HUES64 (cell line): ENCODE measurements at regions not wholly inside any gene's neighbourhood (a gene's known extent, or its start where the extent isn't known, plus 50 kb on each side); places are given as distances from the start of the nearest gene placed in this dataset.
"Not testable (repeated sequence)": the region's sequence is repeated elsewhere in the genome, so short reads cannot be mapped to it uniquely, and the experiment has no call there.

Experiments
- H3K27ac ChIP-seq: 2 replicates; pipeline ENCODE4 v1.7.0; 2013; ENCODE audit warnings: low read depth, low read length, inconsistent platforms
- H3K27me3 ChIP-seq: 2 replicates; pipeline ENCODE4 v1.6.1; 2013; ENCODE audit warnings: mild to moderate bottlenecking, low read length; ENCODE audit not compliant: insufficient read depth
- H3K36me3 ChIP-seq: 2 replicates; pipeline ENCODE4 v1.6.1; 2013; ENCODE audit warnings: mild to moderate bottlenecking, low read length; ENCODE audit not compliant: insufficient read depth
- H3K4me1 ChIP-seq: 2 replicates; pipeline ENCODE4 v1.6.1; 2013; ENCODE audit warnings: mild to moderate bottlenecking, low read length, moderate library complexity; ENCODE audit not compliant: insufficient read depth
- H3K4me3 ChIP-seq: 2 replicates; pipeline ENCODE4 v1.5.1; 2013; ENCODE audit warnings: mild to moderate bottlenecking, low read length, moderate library complexity
- H3K9ac ChIP-seq: 2 replicates; pipeline ENCODE4 v1.6.1; 2013; ENCODE audit warnings: mild to moderate bottlenecking, low read depth, low read length
- H3K9me3 ChIP-seq: 2 replicates; pipeline ENCODE4 v1.6.1; 2013; ENCODE audit warnings: low read depth, low read length; ENCODE audit not compliant: insufficient read depth
- WGBS: fragments of 150-250, 120-280 bp; methylation state at CpG from one replicate; pipeline ENCODE4 v1.1.7; 2013; ENCODE audit warnings: missing lambda C conversion rate; 5-methylcytosine and 5-hydroxymethylcytosine counted together

DNA sequence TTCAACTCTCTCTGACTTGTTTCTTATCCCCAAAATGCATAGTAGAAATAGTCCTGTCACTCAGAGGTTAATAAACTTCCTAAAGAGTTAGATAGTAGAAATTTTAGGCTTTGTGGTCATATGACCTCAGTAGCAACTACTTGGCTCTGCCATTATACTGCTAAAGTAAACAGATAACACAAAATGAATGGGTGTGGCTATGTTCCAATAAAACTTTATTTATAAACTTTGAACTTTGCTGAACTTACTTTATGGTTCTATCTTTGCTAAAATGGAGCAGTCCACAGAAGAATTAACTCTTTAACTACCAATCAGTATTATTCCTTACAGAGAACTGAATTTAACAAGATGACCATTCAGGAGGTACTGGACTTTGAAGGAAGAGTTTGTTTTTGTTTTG, 393.6 kb upstream of the CDIN1 start:
- Histone ChIP-seq H3K36me3 (no peaks in the 10 kb centered on the region), H3K27ac (no peak overlapping the region), H3K4me1 (no peaks in the 10 kb centered on the region), H3K27me3 (no peaks in the 10 kb centered on the region), H3K9ac (no peak overlapping the region), H3K9me3 (no peaks in the 10 kb centered on the region), H3K4me3 (no peak overlapping the region)

DNA sequence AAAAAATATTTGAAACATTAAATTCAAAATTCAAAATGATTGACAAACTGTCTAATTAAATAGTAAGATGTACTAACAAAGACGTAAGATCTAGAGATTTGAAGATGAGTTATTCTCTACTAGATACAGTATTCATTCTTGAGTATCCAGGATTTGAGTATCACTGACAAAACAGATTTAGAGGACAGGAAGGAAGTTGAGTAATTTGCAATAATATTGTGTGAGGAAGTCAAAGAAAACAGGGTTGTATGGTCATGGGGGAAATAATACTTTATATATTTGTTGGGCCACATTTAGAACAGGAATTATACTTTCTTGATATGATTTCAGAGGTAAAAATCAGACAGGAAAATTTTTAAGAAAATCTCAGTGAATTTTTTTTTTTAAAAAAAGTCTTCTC, 393.1 kb upstream of the CDIN1 start:
- no peaks in the 10 kb centered on the region for H3K27me3 ChIP-seq
- no peak overlapping the region for H3K9ac ChIP-seq
- H3K36me3 ChIP-seq, result no peaks in the 10 kb centered on the region
- H3K4me1 ChIP-seq, result no peaks in the 10 kb centered on the region
- H3K9me3 ChIP-seq, result no peaks in the 10 kb centered on the region
- no peak overlapping the region for H3K27ac ChIP-seq
- WGBS, result no CpG with 5 or more reads among the region's 1 CpG
- no peak overlapping the region for H3K4me3 ChIP-seq

- H3K27me3 ChIP-seq, result no peaks in the 10 kb centered on the region
- H3K9me3 ChIP-seq, result no peaks in the 10 kb centered on the region; the same call in 1 of the 2 replicates
- no peaks in the 10 kb centered on the region for H3K36me3 ChIP-seq
- H3K9ac ChIP-seq, result no peak overlapping the region
- H3K27ac ChIP-seq, result no peak overlapping the region
- no peak overlapping the region for H3K4me3 ChIP-seq
- no peaks in the 10 kb centered on the region for H3K4me1 ChIP-seq
Measured at GRCh38 chr15:36191459-36191858, 388.0 kb upstream of the CDIN1 start.

DNA sequence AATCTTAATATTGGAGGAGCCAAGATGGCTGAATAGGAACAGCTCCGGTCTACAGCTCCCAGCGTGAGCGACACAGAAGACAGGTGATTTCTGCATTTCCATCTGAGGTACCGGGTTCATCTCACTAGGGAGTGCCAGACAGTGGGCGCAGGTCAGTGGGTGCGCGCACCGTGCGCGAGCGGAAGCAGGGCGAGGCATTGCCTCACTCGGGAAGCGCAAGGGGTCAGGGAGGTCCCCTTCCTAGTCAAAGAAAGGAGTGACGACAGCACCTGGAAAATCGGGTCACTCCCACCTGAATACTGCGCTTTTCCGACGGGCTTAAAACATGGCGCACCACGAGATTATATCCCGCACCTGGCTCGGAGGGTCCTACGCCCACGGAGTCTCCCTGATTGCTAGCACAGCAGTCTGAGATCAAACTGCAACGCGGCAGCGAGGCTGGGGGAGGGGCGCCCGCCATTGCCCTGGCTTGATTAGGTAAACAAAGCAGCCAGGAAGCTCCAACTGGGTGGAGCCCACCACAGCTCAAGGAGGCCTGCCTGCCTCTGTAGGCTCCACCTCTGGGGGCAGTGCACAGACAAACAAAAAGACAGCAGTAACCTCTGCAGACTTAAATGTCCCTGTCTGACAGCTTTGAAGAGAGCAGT, 383.9 kb upstream of the CDIN1 start:
- H3K4me1 ChIP-seq, H3K9ac ChIP-seq, H3K27ac ChIP-seq, H3K9me3 ChIP-seq, H3K4me3 ChIP-seq, H3K36me3 ChIP-seq, H3K27me3 ChIP-seq: not testable (repeated sequence)
- WGBS, result 86% methylated on average over 29 of the region's 30 CpGs

DNA sequence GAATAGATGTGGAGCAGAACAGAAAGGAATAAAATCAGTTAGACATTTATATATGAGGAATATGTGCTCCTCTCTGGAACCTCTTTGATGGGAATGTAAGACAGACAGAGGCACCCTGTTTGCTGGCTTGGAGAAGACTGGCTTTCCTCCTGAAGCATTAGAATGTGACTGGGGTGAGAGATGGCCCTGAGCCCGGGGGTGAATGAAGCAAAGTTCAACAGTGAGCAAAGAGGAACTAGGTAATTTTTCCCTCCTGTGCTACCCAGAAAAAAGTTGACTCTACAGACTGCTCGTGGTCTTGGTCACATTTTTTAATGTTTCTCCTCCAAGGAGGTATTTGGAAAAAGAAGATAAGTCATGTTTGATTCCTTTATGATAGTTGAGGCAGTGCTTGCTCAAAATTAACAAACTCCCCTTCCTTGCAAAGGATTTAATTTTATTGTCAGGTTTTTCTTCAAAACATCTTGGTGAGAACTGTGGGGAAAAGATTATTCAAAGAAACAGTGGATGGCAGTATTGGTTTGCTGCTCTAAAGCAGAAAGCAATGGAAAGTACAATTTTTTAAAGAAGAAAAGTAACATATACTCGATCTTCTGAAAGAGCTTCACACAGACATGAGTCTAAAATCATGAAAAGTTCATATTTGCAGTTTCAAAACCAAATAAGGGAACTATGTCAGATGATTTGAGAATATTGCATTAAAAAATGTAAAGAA, 370.4 kb upstream of the CDIN1 start:
- WGBS, result 90% methylated on average over 3 of the region's 3 CpGs
- no peak overlapping the region for H3K4me3 ChIP-seq

DNA sequence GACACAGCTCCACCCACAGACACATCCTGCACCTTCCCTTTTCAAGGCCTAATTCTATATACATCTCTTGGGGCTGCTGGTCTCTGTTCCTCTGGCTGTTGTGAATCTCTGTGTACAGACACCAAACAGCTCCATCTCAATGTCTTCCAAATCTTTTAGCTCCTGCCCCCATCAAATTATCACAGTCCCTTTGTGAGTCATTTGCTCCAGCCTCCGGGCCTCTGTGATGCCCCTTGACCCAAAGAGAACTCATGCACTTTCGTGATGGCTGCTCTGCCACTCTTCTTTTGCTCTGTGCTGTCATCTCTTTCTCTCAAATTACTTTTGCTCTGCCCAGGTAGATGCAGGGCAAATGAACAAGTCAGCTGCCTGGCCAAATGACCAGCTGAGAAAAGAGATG, 369.0 kb upstream of the CDIN1 start:
- Histone ChIP-seq H3K36me3 (no peaks in the 10 kb centered on the region), H3K9ac (no peak overlapping the region), H3K4me3 (no peak overlapping the region), H3K27me3 (no peaks in the 10 kb centered on the region), H3K27ac (no peak overlapping the region), H3K4me1 (no peaks in the 10 kb centered on the region; the same call in 1 of the 2 replicates), H3K9me3 (no peaks in the 10 kb centered on the region)
- 89% methylated on average over 2 of the region's 2 CpGs for WGBS

More for the DNA sequence above, 370.4 kb upstream of the CDIN1 start:
- Histone ChIP-seq H3K4me1 (no peaks in the 10 kb centered on the region), H3K27me3 (no peaks in the 10 kb centered on the region), H3K9me3 (no peaks in the 10 kb centered on the region), H3K36me3 (no peaks in the 10 kb centered on the region), H3K9ac (no peak overlapping the region), H3K27ac (no peak overlapping the region)

GRCh38 chr15:36218322-36218721, 361.1 kb upstream of the CDIN1 start:
- no peaks in the 10 kb centered on the region for H3K36me3 ChIP-seq
- WGBS, result 100% methylated on average over 3 of the region's 3 CpGs

DNA sequence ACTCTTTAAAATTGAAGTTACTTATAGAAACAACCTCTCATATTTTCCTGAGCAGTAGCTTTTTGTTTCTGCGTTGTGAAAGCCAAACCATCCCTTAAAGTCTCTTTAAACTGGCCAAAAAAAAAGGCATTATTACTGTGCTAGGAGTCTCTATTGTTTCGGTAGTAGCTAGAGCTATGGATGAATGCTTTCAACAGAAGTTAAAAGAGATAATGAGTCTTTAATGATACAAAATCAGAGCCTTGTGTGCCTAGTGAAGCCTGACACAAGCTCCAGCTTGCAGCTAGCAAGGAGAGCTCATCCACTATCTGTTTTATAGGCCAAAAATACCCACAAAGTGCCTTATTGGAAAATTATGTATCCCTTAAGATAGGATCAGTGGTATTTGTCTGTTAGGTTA, 360.4 kb upstream of the CDIN1 start:
- Histone ChIP-seq H3K9me3 (peaks cover 18% of the 10 kb centered on the region), H3K4me3 (no peak overlapping the region), H3K4me1 (peaks cover 3% of the 10 kb centered on the region; the same call in 1 of the 2 replicates), H3K9ac (no peak overlapping the region), H3K36me3 (no peaks in the 10 kb centered on the region), H3K27me3 (no peaks in the 10 kb centered on the region), H3K27ac (no peak overlapping the region)
- WGBS, result 88% methylated on average over 2 of the region's 2 CpGs

More at GRCh38 chr15:36218322-36218721, 361.1 kb upstream of the CDIN1 start:
- Histone ChIP-seq H3K27me3 (no peaks in the 10 kb centered on the region), H3K4me3 (no peak overlapping the region), H3K4me1 (peaks cover 3% of the 10 kb centered on the region; the same call in 1 of the 2 replicates), H3K27ac (no peak overlapping the region), H3K9me3 (peaks cover 18% of the 10 kb centered on the region), H3K9ac (no peak overlapping the region)

DNA sequence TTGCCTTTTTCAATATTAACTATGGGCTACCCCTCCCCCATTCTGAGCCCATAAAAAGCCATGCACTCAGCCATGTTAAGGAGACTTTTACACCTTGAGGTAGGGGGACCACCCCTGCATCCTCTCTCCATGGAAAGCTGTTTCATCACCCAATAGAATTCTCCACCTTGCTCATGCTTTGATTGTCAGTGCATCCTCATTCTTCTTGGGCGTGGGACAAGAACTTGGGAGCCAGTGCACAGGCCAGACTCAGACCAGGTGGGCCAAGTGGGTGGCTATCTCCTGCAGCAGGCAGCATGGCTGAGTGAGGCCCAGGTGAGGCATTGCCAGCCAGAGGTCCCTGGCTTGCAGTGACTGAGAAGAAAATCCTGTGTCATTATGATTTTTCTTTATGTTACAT, 357.4 kb upstream of the CDIN1 start:
- no peak overlapping the region for H3K27ac ChIP-seq
- H3K27me3 ChIP-seq, result no peaks in the 10 kb centered on the region
- H3K4me1 ChIP-seq, result no peaks in the 10 kb centered on the region
- 96% methylated on average over 1 of the region's 1 CpG for WGBS
- H3K36me3 ChIP-seq, result no peaks in the 10 kb centered on the region
- peaks cover 18% of the 10 kb centered on the region for H3K9me3 ChIP-seq
- no peak overlapping the region for H3K9ac ChIP-seq
- H3K4me3 ChIP-seq, result no peak overlapping the region

DNA sequence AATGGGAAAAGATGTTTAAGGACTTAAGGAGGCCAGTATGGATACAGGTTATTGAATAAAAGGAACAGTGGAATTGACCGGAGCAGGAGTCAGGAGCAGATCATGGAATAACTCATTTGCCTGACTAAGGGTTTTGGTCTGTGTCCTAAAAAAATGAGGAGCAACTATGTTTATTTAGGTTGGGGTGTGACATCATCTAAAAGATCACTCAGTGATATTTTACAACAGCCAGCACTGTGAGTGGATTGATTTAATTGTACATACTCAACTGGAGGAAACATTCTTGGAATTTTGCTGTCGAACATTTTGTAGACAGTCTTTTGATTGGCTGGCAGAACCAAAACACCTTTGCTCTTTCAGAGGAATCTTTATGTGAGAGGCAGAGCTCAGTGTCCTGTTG, 348.6 kb upstream of the CDIN1 start:
- H3K4me1 ChIP-seq, result peaks cover 28% of the 10 kb centered on the region
- H3K27ac ChIP-seq, result no peak overlapping the region
- no peak overlapping the region for H3K4me3 ChIP-seq
- H3K9me3 ChIP-seq, result no peaks in the 10 kb centered on the region
- H3K27me3 ChIP-seq, result no peaks in the 10 kb centered on the region
- 94% methylated on average over 2 of the region's 2 CpGs for WGBS
- no peaks in the 10 kb centered on the region for H3K36me3 ChIP-seq
- H3K9ac ChIP-seq, result no peak overlapping the region

GRCh38 chr15:36232491-36232890, 346.9 kb upstream of the CDIN1 start:
- Histone ChIP-seq H3K4me3 (no peak overlapping the region), H3K27me3 (no peaks in the 10 kb centered on the region), H3K9ac (no peak overlapping the region), H3K27ac (peak overlapping the region; percentile 37; the same call in 1 of the 2 replicates), H3K9me3 (no peaks in the 10 kb centered on the region), H3K36me3 (no peaks in the 10 kb centered on the region), H3K4me1 (peaks cover 28% of the 10 kb centered on the region)
- 0% methylated on average over 1 of the region's 1 CpG for WGBS
